Fibroblast of pulmonary artery (primary cell): ENCODE measurements at regions not wholly inside any gene's neighbourhood (a gene's known extent, or its start where the extent isn't known, plus 50 kb on each side); places are given as distances from the start of the nearest gene placed in this dataset.
"Not testable (repeated sequence)": the region's sequence is repeated elsewhere in the genome, so short reads cannot be mapped to it uniquely, and the experiment has no call there.

ENCODE experiments used
- DNase-seq: peaks from one replicate; pipeline ENCODE4 v3.0.0-alpha.2; 2010; ENCODE audit warnings: low read depth
- H3K4me3 ChIP-seq: replicated peaks from 2 replicates; pipeline ENCODE4 v1.5.1; 2011; ENCODE audit warnings: low read depth, mild to moderate bottlenecking, control low read depth, low read length, moderate library complexity
- CTCF ChIP-seq: IDR thresholded peaks from 2 replicates; pipeline ENCODE4 v1.5.1; 2011; ENCODE audit warnings: mild to moderate bottlenecking, control low read depth, low read length, inconsistent platforms; ENCODE audit errors: missing control alignments

GRCh38 chr7:110539216-110539615, 551.7 kb upstream of the LRRN3 start:
- TF ChIP-seq CTCF, result no peak
- H3K4me3 ChIP-seq, result no peak overlapping the region
- no peak for DNase-seq

- H3K4me3 ChIP-seq, result no peak overlapping the region
- TF ChIP-seq CTCF, result no peak
- no peak for DNase-seq
Observed at GRCh38 chr7:110541962-110542361, 549.0 kb upstream of the LRRN3 start.

- DNase-seq, result no peak
- no peak for TF ChIP-seq CTCF
- H3K4me3 ChIP-seq, result no peak overlapping the region
Observed at GRCh38 chr7:110544194-110544593, 546.7 kb upstream of the LRRN3 start.

- no peak for DNase-seq
- no peak for TF ChIP-seq CTCF
Observed at GRCh38 chr7:110548372-110548771, 542.6 kb upstream of the LRRN3 start.

DNA sequence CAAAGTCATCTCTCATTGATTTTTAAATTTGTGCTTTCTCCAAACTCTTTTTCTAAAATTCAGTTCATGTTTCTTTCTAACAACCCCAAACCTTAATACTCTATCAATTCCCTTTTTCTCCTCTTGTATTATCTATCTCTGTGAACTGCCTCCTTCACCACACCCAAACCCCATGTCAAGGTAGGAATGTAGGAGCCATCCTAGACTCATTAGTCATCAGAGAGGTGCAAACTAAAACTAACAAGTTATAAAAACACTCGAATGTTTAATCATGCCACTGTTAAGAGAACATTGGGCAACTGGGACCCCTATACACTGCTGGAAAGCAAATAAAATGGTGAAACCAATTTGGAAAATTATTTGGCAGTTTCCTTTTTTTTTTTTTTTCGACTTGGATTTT, 533.8 kb upstream of the LRRN3 start:
- TF ChIP-seq CTCF, result no peak
- DNase-seq, result no peak
- H3K4me3 ChIP-seq, result no peak overlapping the region

More at GRCh38 chr7:110548372-110548771, 542.6 kb upstream of the LRRN3 start:
- no peak overlapping the region for H3K4me3 ChIP-seq

GRCh38 chr7:110563286-110563685, 527.6 kb upstream of the LRRN3 start:
- DNase-seq, H3K4me3 ChIP-seq: not testable (repeated sequence)

GRCh38 chr7:110564246-110564645, 526.7 kb upstream of the LRRN3 start:
- DNase-seq, result no peak
- TF ChIP-seq CTCF, result no peak
- H3K4me3 ChIP-seq, result no peak overlapping the region

- TF ChIP-seq CTCF, result no peak
- no peak for DNase-seq
- H3K4me3 ChIP-seq, result no peak overlapping the region
Observed at GRCh38 chr7:110568388-110568787, 522.5 kb upstream of the LRRN3 start.
